H9 (cell line): ENCODE measurements at regions not wholly inside any gene's neighbourhood (a gene's known extent, or its start where the extent isn't known, plus 50 kb on each side); places are given as distances from the start of the nearest gene placed in this dataset.

Experiments
- DNase-seq: peaks from one replicate; pipeline ENCODE4 v3.0.0-alpha.2; 2017
- H2AFZ ChIP-seq: one replicate; pipeline ENCODE4 v1.6.1; 2013; ENCODE audit warnings: mild to moderate bottlenecking, low read length, control low read depth, moderate library complexity
- H2AK5ac ChIP-seq: 2 replicates; pipeline ENCODE4 v1.6.1; 2013; ENCODE audit warnings: low read length, control low read depth, mixed read lengths; ENCODE audit not compliant: insufficient read length
- H2BK120ac ChIP-seq: one replicate; pipeline ENCODE4 v1.6.1; 2013; ENCODE audit warnings: low read depth, mild to moderate bottlenecking, low read length, control low read depth, inconsistent platforms; ENCODE audit not compliant: poor library complexity, severe bottlenecking
- H2BK12ac ChIP-seq: 2 replicates; pipeline ENCODE4 v1.6.1; 2013; ENCODE audit warnings: low read length, control low read depth, mixed read lengths, low read depth; ENCODE audit not compliant: insufficient read length
- H2BK15ac ChIP-seq: 2 replicates; pipeline ENCODE4 v1.6.1; 2013; ENCODE audit warnings: low read depth, low read length, control low read depth
- H2BK20ac ChIP-seq: one replicate; pipeline ENCODE4 v1.6.1; 2013; ENCODE audit warnings: low read depth, mild to moderate bottlenecking, low read length, control low read depth, inconsistent platforms; ENCODE audit not compliant: poor library complexity, severe bottlenecking
- H2BK5ac ChIP-seq: 2 replicates; pipeline ENCODE4 v1.6.1; 2013; ENCODE audit warnings: low read length, control low read depth, mixed read lengths; ENCODE audit not compliant: insufficient read length
- H3K14ac ChIP-seq: 2 replicates; pipeline ENCODE4 v1.6.1; 2013; ENCODE audit warnings: low read length, control low read depth; ENCODE audit not compliant: insufficient read depth
- H3K18ac ChIP-seq: 2 replicates; pipeline ENCODE4 v1.6.1; 2013; ENCODE audit warnings: low read depth, mild to moderate bottlenecking, mixed read lengths, low read length, control low read depth; ENCODE audit not compliant: insufficient read length
- H3K23ac ChIP-seq: 2 replicates; pipeline ENCODE4 v1.6.1; 2013; ENCODE audit warnings: low read length, control low read depth, mixed read lengths, low read depth; ENCODE audit not compliant: insufficient read length
- H3K23me2 ChIP-seq: 2 replicates; pipeline ENCODE4 v1.6.1; 2013; ENCODE audit warnings: low read depth, mild to moderate bottlenecking, mixed read lengths, low read length, control low read depth; ENCODE audit not compliant: insufficient read length, poor library complexity, severe bottlenecking
- H3K27ac ChIP-seq: 2 replicates; pipeline ENCODE4 v1.5.1; 2013; ENCODE audit warnings: low read length, control low read depth, mixed read lengths, low read depth; ENCODE audit not compliant: insufficient read length
- H3K27me3 ChIP-seq: 2 replicates; pipeline ENCODE4 v1.6.1; 2013; ENCODE audit warnings: low read length, control low read depth, inconsistent platforms; ENCODE audit not compliant: insufficient read depth
- H3K4ac ChIP-seq: 2 replicates; pipeline ENCODE4 v1.6.1; 2013; ENCODE audit warnings: low read depth, mild to moderate bottlenecking, control low read depth, inconsistent platforms, low read length, moderate library complexity
- H3K4me1 ChIP-seq: 2 replicates; pipeline ENCODE4 v1.6.1; 2013; ENCODE audit warnings: low read length, control low read depth, inconsistent platforms; ENCODE audit not compliant: insufficient read depth
- H3K4me2 ChIP-seq: 2 replicates; pipeline ENCODE4 v1.6.1; 2013; ENCODE audit warnings: low read length, control low read depth, mixed read lengths; ENCODE audit not compliant: insufficient read length, insufficient read depth
- H3K56ac ChIP-seq: 2 replicates; pipeline ENCODE4 v1.6.1; 2013; ENCODE audit warnings: low read depth, mild to moderate bottlenecking, mixed read lengths, low read length, control low read depth; ENCODE audit not compliant: insufficient read length
- H3K79me1 ChIP-seq: 2 replicates; pipeline ENCODE4 v1.6.1; 2013; ENCODE audit warnings: low read depth, mild to moderate bottlenecking, moderate library complexity, low read length, control low read depth, inconsistent platforms; ENCODE audit not compliant: insufficient read depth, poor library complexity, severe bottlenecking
- H3K79me2 ChIP-seq: 2 replicates; pipeline ENCODE4 v1.6.1; 2013; ENCODE audit warnings: low read length, control low read depth, inconsistent platforms; ENCODE audit not compliant: insufficient read depth
- H3K9ac ChIP-seq: 2 replicates; pipeline ENCODE4 v1.6.1; 2013; ENCODE audit warnings: low read length, control low read depth, mixed read lengths; ENCODE audit not compliant: insufficient read length; ENCODE audit errors: extremely low read depth
- H3K9me3 ChIP-seq: one replicate; pipeline ENCODE4 v1.6.1; 2013; ENCODE audit warnings: low read depth, low read length, inconsistent platforms; ENCODE audit not compliant: control insufficient read depth
- H3T11ph ChIP-seq: one replicate; pipeline ENCODE4 v1.6.1; 2013; ENCODE audit warnings: mild to moderate bottlenecking, low read length, control low read depth, inconsistent platforms
- H4K20me1 ChIP-seq: one replicate; pipeline ENCODE4 v1.6.1; 2013; ENCODE audit not compliant: control insufficient read depth, insufficient read length, insufficient read depth
- H4K5ac ChIP-seq: 2 replicates; pipeline ENCODE4 v1.6.1; 2013; ENCODE audit warnings: low read depth, mild to moderate bottlenecking, mixed read lengths, low read length, control low read depth; ENCODE audit not compliant: insufficient read length
- H4K8ac ChIP-seq: replicated peaks from 2 replicates; pipeline ENCODE4 v1.6.1; 2013; ENCODE audit warnings: low read length, control low read depth, mixed read lengths, low read depth; ENCODE audit not compliant: insufficient read length
- H4K91ac ChIP-seq: 2 replicates; pipeline ENCODE4 v1.6.1; 2013; ENCODE audit warnings: low read depth, mild to moderate bottlenecking, moderate library complexity, mixed read lengths, low read length, control low read depth; ENCODE audit not compliant: insufficient read length
- H3K27ac Mint-ChIP-seq, 3 experiments: 2 replicates in 2 of 3; 3 replicates in 1 of 3; pipeline ENCODE4 v1.8.0; 2020 to 2021; ENCODE audit warnings: mixed read lengths in 3 of 3, mild to moderate bottlenecking in 1 of 3, moderate library complexity in 1 of 3
- H3K27me3 Mint-ChIP-seq: 2 replicates; pipeline ENCODE4 v1.8.0; 2021; ENCODE audit warnings: low read depth, mild to moderate bottlenecking, moderate library complexity, mixed read lengths
- H3K36me3 Mint-ChIP-seq, 3 experiments: 2 replicates in 2 of 3; 3 replicates in 1 of 3; pipeline ENCODE4 v1.8.0; 2020 to 2021; ENCODE audit warnings: low read depth in 3 of 3, mixed read lengths in 3 of 3; ENCODE audit not compliant: insufficient read depth in 1 of 3
- H3K4me1 Mint-ChIP-seq, 2 experiments: 2 replicates each; pipeline ENCODE4 v1.8.0; 2020; ENCODE audit warnings: mixed read lengths in 2 of 2
- H3K4me3 Mint-ChIP-seq, 2 experiments: 2 replicates in 1 of 2; 3 replicates in 1 of 2; pipeline ENCODE4 v1.8.0; 2020 to 2021; ENCODE audit warnings: mild to moderate bottlenecking in 2 of 2, mixed read lengths in 2 of 2, moderate library complexity in 1 of 2
- H3K9me3 Mint-ChIP-seq, 2 experiments: 2 replicates in 1 of 2; 3 replicates in 1 of 2; pipeline ENCODE4 v1.8.0; 2020; ENCODE audit warnings: mild to moderate bottlenecking in 2 of 2, mixed read lengths in 2 of 2, moderate library complexity in 1 of 2
- CTCF ChIP-seq: fragments of 200-600 bp; sonication (generic); conservative IDR thresholded peaks from 3 replicates; pipeline ENCODE4 v1.8.0; 2021; ENCODE audit warnings: antibody characterized with exemption, mild to moderate bottlenecking
- WGBS: extraction: QIAGEN DNeasy Blood & Tissue Kit; methylation state at CpG from one replicate; pipeline ENCODE4 v1.1.7; 2013; ENCODE audit warnings: missing lambda C conversion rate, low lambda C conversion rate, mixed read lengths; ENCODE audit not compliant: insufficient read length; ENCODE audit errors: extremely low coverage; 5-methylcytosine and 5-hydroxymethylcytosine counted together

GRCh38 chr15:94107652-94108051 lies 123.7 kb upstream of the MCTP2 start:
- H3K9me3 Mint-ChIP-seq = peaks cover 7 to 11% of the 10 kb centered on the region in 2 experiments; a peak in 4 of 5 replicates
- WGBS = no CpG with 5 or more reads among the region's 2 CpGs

More at GRCh38 chr15:94107652-94108051, 123.7 kb upstream of the MCTP2 start:
- no peaks in the 10 kb centered on the region; the same call in 1 of the 2 replicates for H3K4me1 ChIP-seq
- H2AFZ ChIP-seq = no peak overlapping the region
- H2BK12ac ChIP-seq = no peak overlapping the region
- no peak for TF ChIP-seq CTCF
- no peak overlapping the region for H3K4ac ChIP-seq
- H3K9me3 ChIP-seq = no peaks in the 10 kb centered on the region
- H3K79me1 ChIP-seq = no peaks in the 10 kb centered on the region
- no peak overlapping the region for H3K9ac ChIP-seq
- no peak overlapping the region for H3K27ac ChIP-seq
- no peak overlapping the region for H2BK120ac ChIP-seq
- no peak overlapping the region for H3K56ac ChIP-seq
- H2BK15ac ChIP-seq = no peak overlapping the region
- H3K36me3 Mint-ChIP-seq = peaks cover 0 to 8% (median 8%) of the 10 kb centered on the region in 3 experiments; a peak in 2 of 7 replicates
- no peak overlapping the region for H2AK5ac ChIP-seq
- H3K27me3 Mint-ChIP-seq = no peaks in the 10 kb centered on the region
- peaks cover 10 to 26% of the 10 kb centered on the region in 2 experiments for H3K4me1 Mint-ChIP-seq
- H3K23me2 ChIP-seq = no peaks in the 10 kb centered on the region
- H3K79me2 ChIP-seq = no peaks in the 10 kb centered on the region
- H4K5ac ChIP-seq = no peak overlapping the region
- no peak for DNase-seq
- no peak overlapping the region for H3K27ac Mint-ChIP-seq
- H3K4me2 ChIP-seq = no peak overlapping the region
- no peak overlapping the region for H4K8ac ChIP-seq
- no peaks in the 10 kb centered on the region for H3K27me3 ChIP-seq
- no peak overlapping the region for H3T11ph ChIP-seq
- H4K91ac ChIP-seq = no peak overlapping the region
- no peak overlapping the region for H3K23ac ChIP-seq
- H2BK20ac ChIP-seq = no peak overlapping the region
- no peak overlapping the region for H3K14ac ChIP-seq
- no peak overlapping the region for H2BK5ac ChIP-seq
- no peak overlapping the region for H3K4me3 Mint-ChIP-seq
- no peaks in the 10 kb centered on the region for H4K20me1 ChIP-seq
- no peak overlapping the region for H3K18ac ChIP-seq
